Stimulated activated naive B cell treated with anti-CD40 and anti-IgM and Interleukin-4, amounts not matched to agents 10 μg/mL and 1 μg/mL and 100 μg/mL, for 72 hours (primary cell): ENCODE measurements at regions not wholly inside any gene's neighbourhood (a gene's known extent, or its start where the extent isn't known, plus 50 kb on each side); places are given as distances from the start of the nearest gene placed in this dataset.

Experiments used
- ATAC-seq, 2 donors: fragments of 150-1000 bp; cut with Tn5 transposase; replicated peaks; 2 replicates each; pipeline ENCODE4 v1.10.0; 2021; ENCODE audit warnings: moderate library complexity in 1 of 2
- DNase-seq: peaks from one replicate; pipeline ENCODE4 v3.0.0; 2021
- H3K27ac Mint-ChIP-seq: one replicate; pipeline ENCODE4 v1.8.0; 2022; ENCODE audit warnings: mild to moderate bottlenecking, mixed read lengths
- H3K27me3 Mint-ChIP-seq, 2 donors: one replicate each; pipeline ENCODE4 v1.8.0; 2022; ENCODE audit warnings: mixed read lengths in 2 of 2
- H3K36me3 Mint-ChIP-seq, 2 donors: one replicate each; pipeline ENCODE4 v1.8.0; 2022; ENCODE audit warnings: mixed read lengths in 2 of 2, mild to moderate bottlenecking in 1 of 2
- H3K4me1 Mint-ChIP-seq, 2 donors: one replicate each; pipeline ENCODE4 v1.8.0; 2022; ENCODE audit warnings: mixed read lengths in 2 of 2, mild to moderate bottlenecking in 1 of 2
- H3K4me3 Mint-ChIP-seq, 2 donors: one replicate each; pipeline ENCODE4 v1.8.0; 2022; ENCODE audit warnings: mild to moderate bottlenecking in 2 of 2, mixed read lengths in 2 of 2, moderate library complexity in 1 of 2
- H3K9me3 Mint-ChIP-seq, 2 donors: one replicate each; pipeline ENCODE4 v1.8.0; 2022; ENCODE audit warnings: mixed read lengths in 2 of 2, mild to moderate bottlenecking in 1 of 2

DNA sequence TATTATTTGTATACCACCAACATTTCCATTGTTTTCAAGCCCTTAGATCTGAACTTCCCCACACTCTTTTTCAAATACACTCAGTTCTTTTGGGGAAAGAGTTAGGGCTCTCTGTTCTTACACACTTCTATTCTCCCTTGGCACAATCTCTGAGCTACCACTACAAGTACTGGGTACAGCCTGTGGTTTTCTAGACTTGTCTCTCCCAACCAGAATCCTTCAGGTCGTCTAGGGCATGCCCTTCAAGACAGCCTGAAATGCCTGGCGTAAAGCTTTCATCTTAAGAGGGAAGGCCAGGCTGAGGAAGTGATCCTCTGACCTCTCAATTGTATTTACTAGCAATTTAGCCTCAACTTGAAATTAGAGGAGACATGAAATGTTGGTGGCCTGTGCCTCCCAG is 1442.0 kb downstream of the AACS start:
- no peak for DNase-seq
- Mint-ChIP-seq H3K4me3 (no peak overlapping the region), H3K4me1 (no peaks in the 10 kb centered on the region), H3K27me3 (no peaks in the 10 kb centered on the region), H3K36me3 (no peaks in the 10 kb centered on the region), H3K27ac (no peak overlapping the region), H3K9me3 (peaks cover 5 to 8% of the 10 kb centered on the region in 2 donors)
- ATAC-seq = no peak

- no peaks in the 10 kb centered on the region for H3K4me1 Mint-ChIP-seq
- no peaks in the 10 kb centered on the region for H3K27me3 Mint-ChIP-seq
- no peak overlapping the region for H3K27ac Mint-ChIP-seq
- H3K4me3 Mint-ChIP-seq = no peak overlapping the region
- ATAC-seq (no peak), DNase-seq (no peak)
- H3K36me3 Mint-ChIP-seq = no peaks in the 10 kb centered on the region
- H3K9me3 Mint-ChIP-seq = peaks cover 5 to 8% of the 10 kb centered on the region in 2 donors
Observed at GRCh38 chr12:126509572-126509971, 1444.3 kb downstream of the AACS start.

DNA sequence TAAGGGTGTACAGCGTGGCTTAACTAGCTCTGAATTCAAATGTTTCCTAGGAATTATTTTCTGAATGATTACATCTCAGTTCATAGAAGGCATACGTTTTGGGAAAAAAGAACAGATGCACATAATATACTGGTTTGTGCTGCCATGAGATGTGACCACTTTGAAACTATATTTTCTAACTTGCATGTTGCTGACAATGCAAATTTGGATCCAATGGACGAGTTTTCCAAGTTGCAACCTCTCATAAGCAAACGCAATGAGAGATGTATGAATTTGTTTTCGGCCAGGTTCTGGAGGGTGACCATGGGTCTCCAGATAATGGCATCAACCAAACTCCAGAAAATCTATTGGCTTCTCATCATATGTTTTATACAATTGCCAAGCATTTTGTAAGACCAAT is 1445.4 kb downstream of the AACS start:
- no peaks in the 10 kb centered on the region for H3K36me3 Mint-ChIP-seq
- H3K27me3 Mint-ChIP-seq = no peaks in the 10 kb centered on the region
- H3K9me3 Mint-ChIP-seq = peaks cover 5 to 8% of the 10 kb centered on the region in 2 donors
- DNase-seq (no peak), ATAC-seq (no peak)
- H3K4me3 Mint-ChIP-seq = no peak overlapping the region
- no peak overlapping the region for H3K27ac Mint-ChIP-seq
- H3K4me1 Mint-ChIP-seq = no peaks in the 10 kb centered on the region

- DNase-seq (no peak), ATAC-seq (no peak)
- no peak overlapping the region for H3K27ac Mint-ChIP-seq
- no peak overlapping the region for H3K4me3 Mint-ChIP-seq
- H3K4me1 Mint-ChIP-seq = no peaks in the 10 kb centered on the region
- H3K9me3 Mint-ChIP-seq = peaks cover 0 to 6% of the 10 kb centered on the region in 2 donors
- no peaks in the 10 kb centered on the region for H3K27me3 Mint-ChIP-seq
- no peaks in the 10 kb centered on the region for H3K36me3 Mint-ChIP-seq
Observed at GRCh38 chr12:126512916-126513913, 1448.0 kb downstream of the AACS start.

- no peaks in the 10 kb centered on the region for H3K36me3 Mint-ChIP-seq
- no peak overlapping the region for H3K4me3 Mint-ChIP-seq
- H3K9me3 Mint-ChIP-seq = peaks cover 0 to 10% of the 10 kb centered on the region in 2 donors
- DNase-seq = no peak
- no peaks in the 10 kb centered on the region for H3K27me3 Mint-ChIP-seq
- H3K27ac Mint-ChIP-seq = no peak overlapping the region
- ATAC-seq = no peak
- no peaks in the 10 kb centered on the region for H3K4me1 Mint-ChIP-seq
Observed at GRCh38 chr12:126518596-126519200, 1453.5 kb downstream of the AACS start.

- Mint-ChIP-seq H3K27ac (no peak overlapping the region), H3K27me3 (no peaks in the 10 kb centered on the region), H3K4me3 (no peak overlapping the region), H3K4me1 (no peaks in the 10 kb centered on the region), H3K36me3 (no peaks in the 10 kb centered on the region), H3K9me3 (peaks cover 0 to 10% of the 10 kb centered on the region in 2 donors)
- ATAC-seq (no peak), DNase-seq (no peak)
Observed at GRCh38 chr12:126519833-126520232, 1454.6 kb downstream of the AACS start.

DNA sequence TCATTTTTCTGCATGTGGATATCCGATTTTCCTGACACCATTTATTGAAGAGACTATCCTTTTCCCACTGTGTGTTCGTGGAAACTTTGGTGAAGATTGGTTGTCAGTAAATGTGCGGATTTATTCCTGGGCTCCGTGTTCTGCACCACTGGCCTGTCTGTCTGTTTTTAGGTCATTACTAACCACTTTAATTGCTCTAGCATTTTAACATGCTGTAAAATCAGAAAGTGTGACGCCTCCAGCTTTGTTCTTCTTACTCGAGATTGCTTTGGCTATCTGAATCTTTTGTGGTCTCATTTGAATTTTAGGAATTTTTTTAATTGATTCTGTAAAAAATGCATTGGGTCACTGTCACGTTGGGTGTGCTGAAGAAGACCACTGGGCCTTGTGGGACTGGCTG is 1458.7 kb downstream of the AACS start:
- DNase-seq (no peak), ATAC-seq (no peak)
- Mint-ChIP-seq H3K4me3 (no peak overlapping the region), H3K27ac (no peak overlapping the region), H3K4me1 (no peaks in the 10 kb centered on the region), H3K27me3 (no peaks in the 10 kb centered on the region), H3K36me3 (no peaks in the 10 kb centered on the region), H3K9me3 (peaks cover 0 to 4% of the 10 kb centered on the region in 2 donors)

DNA sequence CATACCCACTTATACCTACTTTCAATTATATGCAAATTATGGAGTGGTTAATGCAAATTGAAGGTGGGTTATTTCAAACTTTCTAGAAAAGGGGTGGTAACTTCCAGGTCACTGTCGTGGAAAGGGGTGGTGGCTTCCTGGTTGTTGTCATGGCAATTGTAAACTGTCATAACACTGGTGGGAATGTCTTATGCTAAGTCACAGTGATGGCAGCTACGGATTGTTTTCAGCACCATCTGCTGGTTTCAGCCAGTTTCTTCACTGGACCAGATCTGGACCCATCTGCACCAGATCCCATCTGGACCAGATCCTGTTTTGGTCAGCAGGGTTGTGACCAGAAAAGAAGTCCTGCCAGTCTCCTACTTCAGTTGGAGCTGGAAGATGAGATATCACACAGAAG is 1469.3 kb downstream of the AACS start:
- no peak overlapping the region for H3K4me3 Mint-ChIP-seq
- H3K36me3 Mint-ChIP-seq = no peaks in the 10 kb centered on the region
- ATAC-seq (no peak), DNase-seq (no peak)
- no peaks in the 10 kb centered on the region for H3K4me1 Mint-ChIP-seq
- no peaks in the 10 kb centered on the region for H3K27me3 Mint-ChIP-seq
- H3K27ac Mint-ChIP-seq = no peak overlapping the region
- peaks cover 3% of the 10 kb centered on the region in 2 donors for H3K9me3 Mint-ChIP-seq

DNA sequence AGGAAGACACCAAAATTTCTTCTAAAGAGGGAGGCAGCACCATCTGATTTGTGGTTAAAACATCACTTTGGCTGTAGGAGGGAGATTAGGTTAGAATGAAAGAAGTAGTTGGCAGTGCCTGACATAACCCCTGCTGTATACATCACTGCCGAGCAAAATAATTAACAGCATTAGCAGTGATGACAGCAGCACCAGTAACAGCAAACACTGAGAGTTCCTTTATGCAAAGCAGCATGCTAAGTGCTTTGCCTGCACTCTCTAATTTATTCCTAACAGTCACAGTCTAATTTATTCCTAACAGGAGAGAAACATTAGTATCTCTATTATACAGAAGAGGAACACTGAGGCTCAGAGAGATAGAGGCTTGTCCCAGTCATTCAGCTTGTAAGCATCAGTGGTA is 1469.7 kb downstream of the AACS start:
- no peaks in the 10 kb centered on the region for H3K4me1 Mint-ChIP-seq
- H3K4me3 Mint-ChIP-seq = no peak overlapping the region
- H3K27ac Mint-ChIP-seq = no peak overlapping the region
- H3K9me3 Mint-ChIP-seq = peaks cover 3% of the 10 kb centered on the region in 2 donors
- H3K27me3 Mint-ChIP-seq = no peaks in the 10 kb centered on the region
- no peak for DNase-seq
- H3K36me3 Mint-ChIP-seq = no peaks in the 10 kb centered on the region
- ATAC-seq = no peak

GRCh38 chr12:126535971-126536370 is 1470.7 kb downstream of the AACS start:
- no peaks in the 10 kb centered on the region for H3K27me3 Mint-ChIP-seq
- no peak for ATAC-seq

GRCh38 chr12:126537961-126538530 is 1472.8 kb downstream of the AACS start:
- ATAC-seq = no peak
- Mint-ChIP-seq H3K4me3 (no peak overlapping the region), H3K9me3 (peaks cover 3 to 5% of the 10 kb centered on the region in 2 donors), H3K27ac (no peak overlapping the region), H3K27me3 (no peaks in the 10 kb centered on the region), H3K4me1 (no peaks in the 10 kb centered on the region), H3K36me3 (no peaks in the 10 kb centered on the region)
- no peak for DNase-seq

More at GRCh38 chr12:126535971-126536370, 1470.7 kb downstream of the AACS start:
- no peaks in the 10 kb centered on the region for H3K4me1 Mint-ChIP-seq
- no peaks in the 10 kb centered on the region for H3K36me3 Mint-ChIP-seq
- DNase-seq = no peak
- H3K27ac Mint-ChIP-seq = no peak overlapping the region
- H3K4me3 Mint-ChIP-seq = no peak overlapping the region
- H3K9me3 Mint-ChIP-seq = peaks cover 3 to 5% of the 10 kb centered on the region in 2 donors

DNA sequence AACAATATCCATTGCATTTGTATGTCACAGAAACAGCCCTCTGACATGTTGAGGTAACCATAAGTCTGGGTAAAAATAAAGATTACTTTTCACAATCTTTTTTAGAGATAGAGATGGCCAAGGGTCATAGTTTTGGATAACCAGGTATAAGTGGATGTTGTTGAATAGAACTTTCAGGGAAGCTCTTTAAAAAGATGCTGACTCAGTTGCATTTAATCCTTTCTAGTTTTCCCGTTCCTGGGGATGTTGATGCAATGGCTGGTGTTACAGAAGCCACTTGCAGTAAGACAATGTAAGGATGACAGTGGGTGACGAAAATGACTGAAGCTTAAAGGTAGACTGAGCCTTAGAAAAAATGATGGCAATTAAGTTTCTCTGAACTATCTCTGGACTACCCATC is 1473.7 kb downstream of the AACS start:
- no peak for DNase-seq
- no peaks in the 10 kb centered on the region for H3K4me1 Mint-ChIP-seq

GRCh38 chr12:126545411-126545810 is 1480.2 kb downstream of the AACS start:
- ATAC-seq (no peak), DNase-seq (no peak)
- Mint-ChIP-seq H3K36me3 (no peaks in the 10 kb centered on the region), H3K4me3 (no peak overlapping the region), H3K27me3 (no peaks in the 10 kb centered on the region), H3K27ac (no peak overlapping the region), H3K4me1 (no peaks in the 10 kb centered on the region), H3K9me3 (peaks cover 7 to 11% of the 10 kb centered on the region in 2 donors)

More for the DNA sequence above, 1473.7 kb downstream of the AACS start:
- ATAC-seq = no peak
- Mint-ChIP-seq H3K36me3 (no peaks in the 10 kb centered on the region), H3K4me3 (no peak overlapping the region), H3K27ac (no peak overlapping the region), H3K9me3 (peaks cover 3 to 5% of the 10 kb centered on the region in 2 donors), H3K27me3 (no peaks in the 10 kb centered on the region)

DNA sequence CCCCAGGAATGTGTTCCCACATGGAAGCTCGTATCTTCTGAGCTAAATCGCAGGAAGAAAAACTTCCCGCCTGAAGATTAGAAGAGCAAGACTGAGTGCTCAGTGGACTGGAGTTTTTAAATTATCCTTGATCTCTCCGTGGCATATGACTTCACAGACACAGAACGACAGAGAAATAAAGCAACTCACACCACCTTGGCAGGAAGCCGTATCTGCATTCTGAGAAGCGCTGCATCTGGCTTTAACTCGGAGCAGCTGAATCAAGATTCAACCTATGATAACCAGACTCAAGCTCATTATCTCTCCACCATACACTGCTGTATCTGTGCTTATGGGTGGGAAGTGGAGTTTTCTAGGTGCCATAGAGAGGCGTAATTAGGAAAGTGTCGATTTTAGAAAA is 1482.7 kb downstream of the AACS start:
- Mint-ChIP-seq H3K4me3 (no peak overlapping the region), H3K9me3 (peaks cover 5 to 11% of the 10 kb centered on the region in 2 donors), H3K27ac (no peak overlapping the region), H3K4me1 (no peaks in the 10 kb centered on the region), H3K27me3 (no peaks in the 10 kb centered on the region), H3K36me3 (no peaks in the 10 kb centered on the region)
- no peak for ATAC-seq
- DNase-seq = no peak
